IMR-90 (cell line): ENCODE measurements at regions not wholly inside any gene's neighbourhood (a gene's known extent, or its start where the extent isn't known, plus 50 kb on each side); places are given as distances from the start of the nearest gene placed in this dataset.
"Not testable (repeated sequence)": the region's sequence is repeated elsewhere in the genome, so short reads cannot be mapped to it uniquely, and the experiment has no call there.

Experiments used
- ATAC-seq: fragments of 200-7000 bp; cut with Tn5 transposase; 2 replicates; pipeline ENCODE4 v1.9.1; 2020; ENCODE audit warnings: low read depth, mild to moderate bottlenecking, moderate library complexity
- BruUV-seq: library from RNA; stranded (reverse); fragments of 400-500 nt; replicated peaks from 2 replicates; lab custom pipeline; 2021; lab: Mats Ljungman, UMichigan
- CTCF ChIA-PET: fragments of 300-600 bp; formaldehyde crosslinking; extraction: SDS; loops from one replicate; lab custom pipeline; 2021; ENCODE audit warnings: antibody characterized with exemption; lab: Yijun Ruan, JAX
- POLR2A ChIA-PET: fragments of 300-600 bp; sonication (Branson Sonifier 250); formaldehyde crosslinking; loops from one replicate; lab custom pipeline; 2022; ENCODE audit warnings: antibody characterized with exemption; ENCODE audit not compliant: unreplicated experiment; lab: Charles Lee
- DNase-seq: peaks from one replicate; pipeline ENCODE4 v3.0.0; 2013
- H2AFZ ChIP-seq: replicated peaks from 2 replicates; pipeline ENCODE3; 2013; ENCODE audit warnings: low read length, mild to moderate bottlenecking; ENCODE audit not compliant: poor library complexity
- H2AK5ac ChIP-seq: 2 replicates; pipeline ENCODE4 v1.6.1; 2013; ENCODE audit warnings: low read depth, low read length, inconsistent platforms
- H2AK9ac ChIP-seq: replicated peaks from 2 replicates; pipeline ENCODE3; 2013; ENCODE audit warnings: mild to moderate bottlenecking, low read depth, low read length, moderate library complexity; ENCODE audit not compliant: poor library complexity
- H2BK120ac ChIP-seq: 2 replicates; pipeline ENCODE4 v1.6.1; 2013; ENCODE audit warnings: low read depth, low read length, inconsistent platforms
- H2BK15ac ChIP-seq: 3 replicates; pipeline ENCODE4 v1.6.1; 2013; ENCODE audit warnings: low read depth, low read length, inconsistent platforms
- H2BK20ac ChIP-seq: 2 replicates; pipeline ENCODE4 v1.6.1; 2013; ENCODE audit warnings: low read depth, mild to moderate bottlenecking, inconsistent platforms, low read length, moderate library complexity
- H2BK5ac ChIP-seq: 2 replicates; pipeline ENCODE4 v1.6.1; 2013; ENCODE audit warnings: mild to moderate bottlenecking, low read depth, low read length, inconsistent platforms; ENCODE audit not compliant: poor library complexity, severe bottlenecking
- H3K14ac ChIP-seq: replicated peaks from 2 replicates; pipeline ENCODE4 v1.6.1; 2013; ENCODE audit warnings: low read depth, low read length, inconsistent platforms
- H3K18ac ChIP-seq: 2 replicates; pipeline ENCODE4 v1.6.1; 2013; ENCODE audit warnings: low read depth, low read length, control low read depth
- H3K23ac ChIP-seq: 2 replicates; pipeline ENCODE4 v1.6.1; 2013; ENCODE audit warnings: low read depth, low read length, inconsistent platforms
- H3K27ac ChIP-seq: 2 replicates; pipeline ENCODE4 v1.5.1; 2013; ENCODE audit warnings: mild to moderate bottlenecking, control low read depth, low read length; ENCODE audit not compliant: insufficient read depth
- H3K27me3 ChIP-seq: 2 replicates; pipeline ENCODE4 v1.6.1; 2013; ENCODE audit warnings: low read length; ENCODE audit not compliant: control insufficient read depth, insufficient read depth
- H3K36me3 ChIP-seq: 2 replicates; pipeline ENCODE4 v1.6.1; 2013; ENCODE audit warnings: low read length, mixed read lengths; ENCODE audit not compliant: control insufficient read depth, insufficient read depth
- H3K4ac ChIP-seq: 2 replicates; pipeline ENCODE4 v1.6.1; 2013; ENCODE audit warnings: low read depth, low read length, inconsistent platforms
- H3K4me1 ChIP-seq: 2 replicates; pipeline ENCODE4 v1.6.1; 2013; ENCODE audit warnings: low read length, mixed read lengths; ENCODE audit not compliant: control insufficient read depth, insufficient read depth
- H3K4me2 ChIP-seq: 2 replicates; pipeline ENCODE4 v1.6.1; 2013; ENCODE audit warnings: low read depth, mild to moderate bottlenecking, control low read depth, low read length, moderate library complexity
- H3K4me3 ChIP-seq: 2 replicates; pipeline ENCODE4 v1.5.1; 2013; ENCODE audit warnings: low read depth, mild to moderate bottlenecking, control low read depth, low read length, moderate library complexity; ENCODE audit not compliant: insufficient read depth
- H3K56ac ChIP-seq: 2 replicates; pipeline ENCODE4 v1.6.1; 2013; ENCODE audit warnings: low read length, inconsistent platforms; ENCODE audit not compliant: insufficient read depth; ENCODE audit errors: extremely low read depth
- H3K79me1 ChIP-seq, 2 experiments: 2 replicates each; pipeline ENCODE4 v1.6.1; 2013; ENCODE audit warnings: low read length in 2 of 2, inconsistent platforms in 1 of 2, low read depth in 1 of 2
- H3K9ac ChIP-seq: 2 replicates; pipeline ENCODE4 v1.6.1; 2013; ENCODE audit warnings: low read depth, low read length, control low read depth
- H3K9me1 ChIP-seq: 2 replicates; pipeline ENCODE4 v1.6.1; 2013; ENCODE audit warnings: low read length, inconsistent platforms; ENCODE audit not compliant: insufficient read depth
- H3K9me3 ChIP-seq: 2 replicates; pipeline ENCODE4 v1.6.1; 2013; ENCODE audit warnings: low read length; ENCODE audit not compliant: control insufficient read depth, insufficient read depth
- H4K20me1 ChIP-seq: 2 replicates; pipeline ENCODE4 v1.6.1; 2013; ENCODE audit warnings: low read length, inconsistent platforms; ENCODE audit not compliant: insufficient read depth
- H4K5ac ChIP-seq: 2 replicates; pipeline ENCODE4 v1.6.1; 2013; ENCODE audit warnings: mild to moderate bottlenecking, low read depth, low read length, control low read depth
- H4K8ac ChIP-seq, 2 experiments: 2 replicates each; pipeline ENCODE4 v1.6.1; 2013; ENCODE audit warnings: low read depth in 2 of 2, low read length in 2 of 2, control low read depth in 1 of 2, inconsistent platforms in 1 of 2
- H4K91ac ChIP-seq: 2 replicates; pipeline ENCODE4 v1.6.1; 2013; ENCODE audit warnings: low read depth, low read length, inconsistent platforms; ENCODE audit not compliant: insufficient read depth
- WGBS, 2 experiments: methylation state at CpG; one replicate each; pipeline versions ENCODE4 v1.1.5 to v1.1.7; 2013; ENCODE audit warnings: missing lambda C conversion rate in 2 of 2; ENCODE audit not compliant: insufficient read length in 1 of 2; ENCODE audit errors: extremely low coverage in 2 of 2; 5-methylcytosine and 5-hydroxymethylcytosine counted together
- dilution Hi-C: fragments of 300-500 bp; cut with HindIII; formaldehyde crosslinking; loops from one replicate; pipeline ENCODE4 v1.14.3; 2018; ENCODE audit warnings: low sequenced_read_pairs; ENCODE audit not compliant: unreplicated experiment
- in situ Hi-C: fragments of 300-500 bp; cut with MboI; formaldehyde crosslinking; loops from 3 replicates; pipeline ENCODE4 v1.14.3; 2019; ENCODE audit warnings: low sequenced_read_pairs, inconsistent platforms, mixed read lengths
- intact Hi-C: fragments of 100-400 bp; cut with micrococcal nuclease; formaldehyde crosslinking; loops from 2 replicates; pipeline ENCODE4 v1.10.0; 2022

DNA sequence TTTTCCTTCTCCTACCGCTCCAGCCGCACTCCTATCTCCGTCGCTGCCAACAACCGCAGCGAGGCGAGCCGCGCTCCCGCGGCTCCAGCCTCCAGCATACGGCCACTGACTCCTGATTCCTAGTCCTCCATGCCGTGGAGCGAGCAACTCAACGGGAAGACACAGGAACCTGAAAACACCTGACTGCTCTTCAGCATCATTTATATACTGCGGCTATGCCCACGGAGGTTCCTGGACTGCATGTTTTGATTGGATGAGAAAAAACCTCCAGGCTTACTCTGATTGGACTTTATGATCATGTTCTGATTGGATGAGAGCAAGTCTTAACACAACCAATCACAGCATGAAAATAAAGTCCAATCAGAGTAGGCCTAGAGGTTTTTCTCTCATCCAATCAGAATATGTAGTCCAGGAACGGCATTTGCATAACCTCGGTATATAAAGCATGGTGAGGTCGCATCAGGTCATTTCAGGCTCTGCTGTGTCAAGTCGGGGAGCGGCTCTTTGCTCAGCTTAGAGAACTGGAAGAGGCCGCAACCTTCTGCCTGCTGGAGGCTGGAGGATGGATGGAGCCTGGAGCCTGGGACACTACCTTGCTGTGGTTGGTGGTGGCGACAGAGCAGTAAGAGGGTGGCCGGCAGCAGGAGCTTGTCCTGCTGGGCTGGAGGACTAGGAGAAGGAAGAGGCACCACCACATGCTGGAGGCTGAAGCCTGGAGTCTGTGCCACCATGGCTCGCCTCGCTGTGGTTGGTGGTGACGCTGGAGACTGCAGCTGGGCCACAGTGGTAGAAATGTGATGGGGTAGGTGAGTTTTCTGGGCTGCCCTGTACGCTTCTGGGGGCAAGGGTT lies 204.6 kb upstream of the WSB1 start:
- H2BK20ac ChIP-seq, H3K9me1 ChIP-seq, H3K36me3 ChIP-seq, CTCF ChIA-PET, DNase-seq, in situ Hi-C loops, H3K79me1 ChIP-seq, H2AK5ac ChIP-seq, H2AFZ ChIP-seq, H4K8ac ChIP-seq, H3K4me1 ChIP-seq, H3K14ac ChIP-seq, H3K9me3 ChIP-seq, H4K5ac ChIP-seq, H3K4me2 ChIP-seq, POLR2A ChIA-PET, H3K23ac ChIP-seq, H3K4me3 ChIP-seq, H3K56ac ChIP-seq, BruUV-seq, H2AK9ac ChIP-seq, H3K27ac ChIP-seq, dilution Hi-C loops, H2BK5ac ChIP-seq, H3K4ac ChIP-seq, H2BK120ac ChIP-seq, H4K20me1 ChIP-seq, H4K91ac ChIP-seq, ATAC-seq, intact Hi-C loops, H3K9ac ChIP-seq, H3K27me3 ChIP-seq, H2BK15ac ChIP-seq, H3K18ac ChIP-seq: not testable (repeated sequence)
- 41% methylated on average over 14 of the region's 29 CpGs; no CpG with 5 or more reads in 1 of the 2 experiments for WGBS, 2 experiments
